Keratinocyte (primary cell): ENCODE measurements at regions not wholly inside any gene's neighbourhood (a gene's known extent, or its start where the extent isn't known, plus 50 kb on each side); places are given as distances from the start of the nearest gene placed in this dataset.
"Not testable (repeated sequence)": the region's sequence is repeated elsewhere in the genome, so short reads cannot be mapped to it uniquely, and the experiment has no call there.

ENCODE experiments used
- CTCF ChIP-seq, 3 experiments: IDR thresholded peaks in 1 of 3; conservative IDR thresholded peaks in 1 of 3; optimal IDR thresholded peaks in 1 of 3; 2 replicates in 2 of 3; 3 replicates in 1 of 3; pipeline versions ENCODE3 to v1.5.1; 2011; ENCODE audit warnings: low read length in 3 of 3, mild to moderate bottlenecking in 3 of 3, moderate library complexity in 2 of 3, control low read depth in 1 of 3, inconsistent platforms in 1 of 3; ENCODE audit not compliant: insufficient read depth in 2 of 3; ENCODE audit errors: extremely low read depth in 1 of 3
- EZH2 ChIP-seq: IDR thresholded peaks from one replicate; pipeline ENCODE4 v1.6.1; 2012; ENCODE audit warnings: inconsistent platforms, mild to moderate bottlenecking, low read length, moderate library complexity

GRCh38 chr16:46388939-46389491 is 232.2 kb downstream of the SHCBP1 start:
- not testable (repeated sequence) for TF ChIP-seq CTCF (optimal IDR thresholded peaks at IDR 0.05 in 1 of 3, IDR thresholded peaks at IDR 0.05 in 1 of 3, conservative IDR thresholded peaks at IDR 0.05 in 1 of 3; ENCODE audit: extremely low read depth in 1 of 3, insufficient read depth in 2 of 3, low read length in 3 of 3); EZH2
